H9 (cell line): ENCODE measurements at regions not wholly inside any gene's neighbourhood (a gene's known extent, or its start where the extent isn't known, plus 50 kb on each side); places are given as distances from the start of the nearest gene placed in this dataset.

Experiments used
- DNase-seq: peaks from one replicate; pipeline ENCODE4 v3.0.0-alpha.2; 2017
- H2AFZ ChIP-seq: one replicate; pipeline ENCODE4 v1.6.1; 2013; ENCODE audit warnings: mild to moderate bottlenecking, low read length, control low read depth, moderate library complexity
- H2AK5ac ChIP-seq: 2 replicates; pipeline ENCODE4 v1.6.1; 2013; ENCODE audit warnings: low read length, control low read depth, mixed read lengths; ENCODE audit not compliant: insufficient read length
- H2BK120ac ChIP-seq: one replicate; pipeline ENCODE4 v1.6.1; 2013; ENCODE audit warnings: low read depth, mild to moderate bottlenecking, low read length, control low read depth, inconsistent platforms; ENCODE audit not compliant: poor library complexity, severe bottlenecking
- H2BK12ac ChIP-seq: 2 replicates; pipeline ENCODE4 v1.6.1; 2013; ENCODE audit warnings: low read length, control low read depth, mixed read lengths, low read depth; ENCODE audit not compliant: insufficient read length
- H2BK15ac ChIP-seq: 2 replicates; pipeline ENCODE4 v1.6.1; 2013; ENCODE audit warnings: low read depth, low read length, control low read depth
- H2BK20ac ChIP-seq: one replicate; pipeline ENCODE4 v1.6.1; 2013; ENCODE audit warnings: low read depth, mild to moderate bottlenecking, low read length, control low read depth, inconsistent platforms; ENCODE audit not compliant: poor library complexity, severe bottlenecking
- H2BK5ac ChIP-seq: 2 replicates; pipeline ENCODE4 v1.6.1; 2013; ENCODE audit warnings: low read length, control low read depth, mixed read lengths; ENCODE audit not compliant: insufficient read length
- H3K14ac ChIP-seq: 2 replicates; pipeline ENCODE4 v1.6.1; 2013; ENCODE audit warnings: low read length, control low read depth; ENCODE audit not compliant: insufficient read depth
- H3K18ac ChIP-seq: 2 replicates; pipeline ENCODE4 v1.6.1; 2013; ENCODE audit warnings: low read depth, mild to moderate bottlenecking, mixed read lengths, low read length, control low read depth; ENCODE audit not compliant: insufficient read length
- H3K23ac ChIP-seq: 2 replicates; pipeline ENCODE4 v1.6.1; 2013; ENCODE audit warnings: low read length, control low read depth, mixed read lengths, low read depth; ENCODE audit not compliant: insufficient read length
- H3K23me2 ChIP-seq: 2 replicates; pipeline ENCODE4 v1.6.1; 2013; ENCODE audit warnings: low read depth, mild to moderate bottlenecking, mixed read lengths, low read length, control low read depth; ENCODE audit not compliant: insufficient read length, poor library complexity, severe bottlenecking
- H3K27ac ChIP-seq: 2 replicates; pipeline ENCODE4 v1.5.1; 2013; ENCODE audit warnings: low read length, control low read depth, mixed read lengths, low read depth; ENCODE audit not compliant: insufficient read length
- H3K27me3 ChIP-seq: 2 replicates; pipeline ENCODE4 v1.6.1; 2013; ENCODE audit warnings: low read length, control low read depth, inconsistent platforms; ENCODE audit not compliant: insufficient read depth
- H3K4ac ChIP-seq: 2 replicates; pipeline ENCODE4 v1.6.1; 2013; ENCODE audit warnings: low read depth, mild to moderate bottlenecking, control low read depth, inconsistent platforms, low read length, moderate library complexity
- H3K4me1 ChIP-seq: 2 replicates; pipeline ENCODE4 v1.6.1; 2013; ENCODE audit warnings: low read length, control low read depth, inconsistent platforms; ENCODE audit not compliant: insufficient read depth
- H3K4me2 ChIP-seq: 2 replicates; pipeline ENCODE4 v1.6.1; 2013; ENCODE audit warnings: low read length, control low read depth, mixed read lengths; ENCODE audit not compliant: insufficient read length, insufficient read depth
- H3K56ac ChIP-seq: 2 replicates; pipeline ENCODE4 v1.6.1; 2013; ENCODE audit warnings: low read depth, mild to moderate bottlenecking, mixed read lengths, low read length, control low read depth; ENCODE audit not compliant: insufficient read length
- H3K79me1 ChIP-seq: 2 replicates; pipeline ENCODE4 v1.6.1; 2013; ENCODE audit warnings: low read depth, mild to moderate bottlenecking, moderate library complexity, low read length, control low read depth, inconsistent platforms; ENCODE audit not compliant: insufficient read depth, poor library complexity, severe bottlenecking
- H3K79me2 ChIP-seq: 2 replicates; pipeline ENCODE4 v1.6.1; 2013; ENCODE audit warnings: low read length, control low read depth, inconsistent platforms; ENCODE audit not compliant: insufficient read depth
- H3K9ac ChIP-seq: 2 replicates; pipeline ENCODE4 v1.6.1; 2013; ENCODE audit warnings: low read length, control low read depth, mixed read lengths; ENCODE audit not compliant: insufficient read length; ENCODE audit errors: extremely low read depth
- H3K9me3 ChIP-seq: one replicate; pipeline ENCODE4 v1.6.1; 2013; ENCODE audit warnings: low read depth, low read length, inconsistent platforms; ENCODE audit not compliant: control insufficient read depth
- H3T11ph ChIP-seq: one replicate; pipeline ENCODE4 v1.6.1; 2013; ENCODE audit warnings: mild to moderate bottlenecking, low read length, control low read depth, inconsistent platforms
- H4K20me1 ChIP-seq: one replicate; pipeline ENCODE4 v1.6.1; 2013; ENCODE audit not compliant: control insufficient read depth, insufficient read length, insufficient read depth
- H4K5ac ChIP-seq: 2 replicates; pipeline ENCODE4 v1.6.1; 2013; ENCODE audit warnings: low read depth, mild to moderate bottlenecking, mixed read lengths, low read length, control low read depth; ENCODE audit not compliant: insufficient read length
- H4K8ac ChIP-seq: replicated peaks from 2 replicates; pipeline ENCODE4 v1.6.1; 2013; ENCODE audit warnings: low read length, control low read depth, mixed read lengths, low read depth; ENCODE audit not compliant: insufficient read length
- H4K91ac ChIP-seq: 2 replicates; pipeline ENCODE4 v1.6.1; 2013; ENCODE audit warnings: low read depth, mild to moderate bottlenecking, moderate library complexity, mixed read lengths, low read length, control low read depth; ENCODE audit not compliant: insufficient read length
- H3K27ac Mint-ChIP-seq, 3 experiments: 2 replicates in 2 of 3; 3 replicates in 1 of 3; pipeline ENCODE4 v1.8.0; 2020 to 2021; ENCODE audit warnings: mixed read lengths in 3 of 3, mild to moderate bottlenecking in 1 of 3, moderate library complexity in 1 of 3
- H3K27me3 Mint-ChIP-seq: 2 replicates; pipeline ENCODE4 v1.8.0; 2021; ENCODE audit warnings: low read depth, mild to moderate bottlenecking, moderate library complexity, mixed read lengths
- H3K36me3 Mint-ChIP-seq, 3 experiments: 2 replicates in 2 of 3; 3 replicates in 1 of 3; pipeline ENCODE4 v1.8.0; 2020 to 2021; ENCODE audit warnings: low read depth in 3 of 3, mixed read lengths in 3 of 3; ENCODE audit not compliant: insufficient read depth in 1 of 3
- H3K4me1 Mint-ChIP-seq, 2 experiments: 2 replicates each; pipeline ENCODE4 v1.8.0; 2020; ENCODE audit warnings: mixed read lengths in 2 of 2
- H3K4me3 Mint-ChIP-seq, 2 experiments: 2 replicates in 1 of 2; 3 replicates in 1 of 2; pipeline ENCODE4 v1.8.0; 2020 to 2021; ENCODE audit warnings: mild to moderate bottlenecking in 2 of 2, mixed read lengths in 2 of 2, moderate library complexity in 1 of 2
- H3K9me3 Mint-ChIP-seq, 2 experiments: 2 replicates in 1 of 2; 3 replicates in 1 of 2; pipeline ENCODE4 v1.8.0; 2020; ENCODE audit warnings: mild to moderate bottlenecking in 2 of 2, mixed read lengths in 2 of 2, moderate library complexity in 1 of 2
- CTCF ChIP-seq: fragments of 200-600 bp; sonication (generic); conservative IDR thresholded peaks from 3 replicates; pipeline ENCODE4 v1.8.0; 2021; ENCODE audit warnings: antibody characterized with exemption, mild to moderate bottlenecking
- WGBS: extraction: QIAGEN DNeasy Blood & Tissue Kit; methylation state at CpG from one replicate; pipeline ENCODE4 v1.1.7; 2013; ENCODE audit warnings: missing lambda C conversion rate, low lambda C conversion rate, mixed read lengths; ENCODE audit not compliant: insufficient read length; ENCODE audit errors: extremely low coverage; 5-methylcytosine and 5-hydroxymethylcytosine counted together

- Histone ChIP-seq H3K79me2 (no peaks in the 10 kb centered on the region), H2BK15ac (no peak overlapping the region), H3T11ph (no peak overlapping the region), H3K23ac (no peak overlapping the region), H3K27ac (no peak overlapping the region), H3K9me3 (no peaks in the 10 kb centered on the region), H4K5ac (no peak overlapping the region), H3K23me2 (no peaks in the 10 kb centered on the region), H2BK20ac (no peak overlapping the region), H2AFZ (no peak overlapping the region), H4K20me1 (no peaks in the 10 kb centered on the region), H2BK5ac (no peak overlapping the region), H3K18ac (no peak overlapping the region), H3K4me1 (no peaks in the 10 kb centered on the region; the same call in 1 of the 2 replicates), H3K4me2 (no peak overlapping the region), H2BK12ac (no peak overlapping the region), H2BK120ac (no peak overlapping the region), H3K79me1 (no peaks in the 10 kb centered on the region), H3K56ac (no peak overlapping the region), H4K8ac (no peak overlapping the region), H2AK5ac (no peak overlapping the region), H3K9ac (no peak overlapping the region), H3K4ac (no peak overlapping the region), H4K91ac (no peak overlapping the region), H3K27me3 (no peaks in the 10 kb centered on the region), H3K14ac (no peak overlapping the region)
- Mint-ChIP-seq H3K4me3 (no peak overlapping the region), H3K4me1 (peaks cover 5 to 10% of the 10 kb centered on the region in 2 experiments; a peak in 3 of 4 replicates), H3K9me3 (no peaks in the 10 kb centered on the region), H3K27me3 (no peaks in the 10 kb centered on the region), H3K36me3 (no peaks in the 10 kb centered on the region; a peak in 1 of 7 replicates), H3K27ac (no peak overlapping the region; a peak in 1 of 7 replicates)
- WGBS: no CpG with 5 or more reads among the region's 2 CpGs
- no peak for DNase-seq
- no peak for TF ChIP-seq CTCF
Measured at GRCh38 chr5:61783481-61783880, 451.4 kb downstream of the ZSWIM6 start.
